HCT116 (cell line): ENCODE measurements at regions not wholly inside any gene's neighbourhood (a gene's known extent, or its start where the extent isn't known, plus 50 kb on each side); places are given as distances from the start of the nearest gene placed in this dataset.

ENCODE experiments used
- CTCF ChIP-seq, 3 experiments: fragments of 200-600 bp in 1 of 3; sonication (generic) in 1 of 3; IDR thresholded peaks in 2 of 3; conservative IDR thresholded peaks in 1 of 3; 2 replicates each; pipeline ENCODE4 v1.5.1; 2012 to 2017; ENCODE audit warnings: low read depth in 2 of 3, low read length in 2 of 3, antibody characterized with exemption in 1 of 3, borderline replicate concordance in 1 of 3, control low read depth in 1 of 3, mild to moderate bottlenecking in 1 of 3, mixed read lengths in 1 of 3, mixed run types in 1 of 3, moderate library complexity in 1 of 3; ENCODE audit not compliant: insufficient read depth in 1 of 3
- EZH2 ChIP-seq: fragments of 200-600 bp; sonication (generic); IDR thresholded peaks from 2 replicates; pipeline ENCODE4 v1.6.1; 2017; ENCODE audit warnings: antibody characterized with exemption, mixed run types
- MAX ChIP-seq: IDR thresholded peaks from 2 replicates; pipeline ENCODE4 v1.6.1; 2012
- POLR2A ChIP-seq: IDR thresholded peaks from 2 replicates; pipeline ENCODE4 v1.7.0; 2011; ENCODE audit warnings: borderline replicate concordance; ENCODE audit not compliant: insufficient read depth, insufficient read length; ENCODE audit errors: extremely low read depth
- POLR2AphosphoS5 ChIP-seq: IDR thresholded peaks from 2 replicates; pipeline ENCODE4 v1.6.1; 2011; ENCODE audit warnings: mild to moderate bottlenecking, low read depth, low read length, moderate library complexity
- REST ChIP-seq: IDR thresholded peaks from 2 replicates; pipeline ENCODE4 v1.6.1; 2012; ENCODE audit warnings: low read depth
- SP1 ChIP-seq: IDR thresholded peaks from 2 replicates; pipeline ENCODE4 v1.6.1; 2012; ENCODE audit warnings: low read depth
- ZFX ChIP-seq: fragments of 450-650 bp; IDR thresholded peaks from 2 replicates; pipeline ENCODE4 v1.6.1; 2017

- TF ChIP-seq CTCF (IDR thresholded peaks at IDR 0.05 in 2 of 3, conservative IDR thresholded peaks at IDR 0.05 in 1 of 3; ENCODE audit: borderline replicate concordance in 1 of 3, insufficient read depth in 1 of 3, low read depth in 2 of 3, low read length in 2 of 3): no peak
- TF ChIP-seq POLR2A: no peak
- TF ChIP-seq MAX: no peak
- no peak for TF ChIP-seq EZH2
- no peak for TF ChIP-seq POLR2AphosphoS5
- TF ChIP-seq REST: no peak
- TF ChIP-seq ZFX: no peak
- TF ChIP-seq SP1: no peak
These were observed 851.9 kb downstream of the NR2F1-AS1 start for GRCh38 chr5:92729088-92729487.
